Activated CD4-positive, alpha-beta T cell treated with anti-CD3 and anti-CD28 coated beads, Interleukin-10, Interleukin-2, amounts not matched to agents 100 ng/mL and 50 ng/mL, durations not matched to agents 16 hours and 8 hours (primary cell): ENCODE measurements at regions not wholly inside any gene's neighbourhood (a gene's known extent, or its start where the extent isn't known, plus 50 kb on each side); places are given as distances from the start of the nearest gene placed in this dataset.
"Not testable (repeated sequence)": the region's sequence is repeated elsewhere in the genome, so short reads cannot be mapped to it uniquely, and the experiment has no call there.

Experiments used
- DNase-seq: peaks from one replicate; pipeline ENCODE4 v3.0.0-alpha.2; 2020

- DNase-seq = no peak
Observed at GRCh38 chr1:187847531-187847930, 1018.8 kb downstream of the PLA2G4A start.

- no peak for DNase-seq
Observed at GRCh38 chr1:187848321-187848720, 1019.6 kb downstream of the PLA2G4A start.

- not testable (repeated sequence) for DNase-seq
Observed at GRCh38 chr1:187850146-187850545, 1021.4 kb downstream of the PLA2G4A start.

- DNase-seq = no peak
Observed at GRCh38 chr1:187853505-187853904, 1024.8 kb downstream of the PLA2G4A start.

- no peak for DNase-seq
Observed at GRCh38 chr1:187854457-187854856, 1025.7 kb downstream of the PLA2G4A start.

- DNase-seq = no peak
Observed at GRCh38 chr1:187862506-187862905, 1033.8 kb downstream of the PLA2G4A start.

- no peak for DNase-seq
Observed at GRCh38 chr1:187870552-187870951, 1041.8 kb downstream of the PLA2G4A start.

- no peak for DNase-seq
Observed at GRCh38 chr1:187871177-187871845, 1042.6 kb downstream of the PLA2G4A start.

- no peak for DNase-seq
Observed at GRCh38 chr1:187872550-187872949, 1043.8 kb downstream of the PLA2G4A start.

- DNase-seq = no peak
Observed at GRCh38 chr1:187873126-187873525, 1044.4 kb downstream of the PLA2G4A start.

GRCh38 chr1:187876775-187877174, 1048.0 kb downstream of the PLA2G4A start:
- DNase-seq = peak; percentile 13

- no peak for DNase-seq
Observed at GRCh38 chr1:187877220-187877619, 1048.5 kb downstream of the PLA2G4A start.

GRCh38 chr1:187878883-187879282, 1050.1 kb downstream of the PLA2G4A start:
- no peak for DNase-seq

- DNase-seq = no peak
Observed at GRCh38 chr1:187883356-187883755, 1054.6 kb downstream of the PLA2G4A start.

- no peak for DNase-seq
Observed at GRCh38 chr1:187891993-187892682, 1063.4 kb downstream of the PLA2G4A start.

- DNase-seq = no peak
Observed at GRCh38 chr1:187892683-187893039, 1063.9 kb downstream of the PLA2G4A start.

- DNase-seq = no peak
Observed at GRCh38 chr1:187893471-187893870, 1064.7 kb downstream of the PLA2G4A start.

- DNase-seq = peak; percentile 1
Observed at GRCh38 chr1:187894349-187894748, 1065.6 kb downstream of the PLA2G4A start.

- DNase-seq = no peak
Observed at GRCh38 chr1:187903223-187903622, 1074.5 kb downstream of the PLA2G4A start.

- DNase-seq = no peak
Observed at GRCh38 chr1:187909382-187909781, 1080.6 kb downstream of the PLA2G4A start.

GRCh38 chr1:187911820-187912219, 1083.1 kb downstream of the PLA2G4A start:
- DNase-seq = no peak

- no peak for DNase-seq
Observed at GRCh38 chr1:187920976-187921375, 1092.2 kb downstream of the PLA2G4A start.

- no peak for DNase-seq
Observed at GRCh38 chr1:187921426-187921825, 1092.7 kb downstream of the PLA2G4A start.

- DNase-seq = no peak
Observed at GRCh38 chr1:187922255-187922654, 1093.5 kb downstream of the PLA2G4A start.

- DNase-seq = no peak
Observed at GRCh38 chr1:187924252-187924651, 1095.5 kb downstream of the PLA2G4A start.
